HG03460 (cell line): ENCODE measurements at regions not wholly inside any gene's neighbourhood (a gene's known extent, or its start where the extent isn't known, plus 50 kb on each side); places are given as distances from the start of the nearest gene placed in this dataset.

ENCODE experiments used
- ATAC-seq: cut with Tn5 transposase; IDR thresholded peaks from one replicate; pipeline ENCODE4 v1.9.1; 2021; ENCODE audit not compliant: unreplicated experiment

- peak; percentile 95 for ATAC-seq
Observed at GRCh38 chr3:34361921-34362320, 563.5 kb downstream of the PDCD6IP start.

GRCh38 chr3:34362910-34363309 is 564.5 kb downstream of the PDCD6IP start:
- no peak for ATAC-seq

- ATAC-seq = no peak
Observed at GRCh38 chr3:34363881-34364280, 565.5 kb downstream of the PDCD6IP start.

- ATAC-seq = no peak
Observed at GRCh38 chr3:34364335-34364734, 565.9 kb downstream of the PDCD6IP start.

GRCh38 chr3:34365231-34365630 is 566.8 kb downstream of the PDCD6IP start:
- no peak for ATAC-seq

GRCh38 chr3:34365771-34366170 is 567.3 kb downstream of the PDCD6IP start:
- no peak for ATAC-seq

GRCh38 chr3:34367521-34367920 is 569.1 kb downstream of the PDCD6IP start:
- no peak for ATAC-seq

- ATAC-seq = no peak
Observed at GRCh38 chr3:34374521-34374920, 576.1 kb downstream of the PDCD6IP start.

GRCh38 chr3:34376691-34377090 is 578.3 kb downstream of the PDCD6IP start:
- ATAC-seq = no peak

- no peak for ATAC-seq
Observed at GRCh38 chr3:34377961-34378360, 579.5 kb downstream of the PDCD6IP start.

GRCh38 chr3:34381243-34381642 is 582.8 kb downstream of the PDCD6IP start:
- ATAC-seq = no peak

GRCh38 chr3:34382859-34383258 is 584.4 kb downstream of the PDCD6IP start:
- ATAC-seq = no peak

GRCh38 chr3:34386309-34386708 is 587.9 kb downstream of the PDCD6IP start:
- ATAC-seq = no peak

- ATAC-seq = no peak
Observed at GRCh38 chr3:34387826-34388564, 589.6 kb downstream of the PDCD6IP start.

- ATAC-seq = no peak
Observed at GRCh38 chr3:34388830-34389229, 590.4 kb downstream of the PDCD6IP start.

- no peak for ATAC-seq
Observed at GRCh38 chr3:34394978-34395748, 596.7 kb downstream of the PDCD6IP start.

- no peak for ATAC-seq
Observed at GRCh38 chr3:34396288-34396687, 597.9 kb downstream of the PDCD6IP start.

- no peak for ATAC-seq
Observed at GRCh38 chr3:34396956-34397355, 598.5 kb downstream of the PDCD6IP start.

GRCh38 chr3:34399401-34399800 is 601.0 kb downstream of the PDCD6IP start:
- ATAC-seq = no peak

GRCh38 chr3:34405159-34405558 is 606.7 kb downstream of the PDCD6IP start:
- ATAC-seq = no peak

- ATAC-seq = no peak
Observed at GRCh38 chr3:34407281-34407680, 608.9 kb downstream of the PDCD6IP start.

GRCh38 chr3:34408088-34408487 is 609.7 kb downstream of the PDCD6IP start:
- no peak for ATAC-seq
